GM21390 (cell line): ENCODE measurements at regions not wholly inside any gene's neighbourhood (a gene's known extent, or its start where the extent isn't known, plus 50 kb on each side); places are given as distances from the start of the nearest gene placed in this dataset.
"Not testable (repeated sequence)": the region's sequence is repeated elsewhere in the genome, so short reads cannot be mapped to it uniquely, and the experiment has no call there.

Experiments used
- ATAC-seq: cut with Tn5 transposase; IDR thresholded peaks from one replicate; pipeline ENCODE4 v1.9.1; 2021; ENCODE audit not compliant: unreplicated experiment

- ATAC-seq = no peak
These were observed 1744.4 kb upstream of the ADGRL3 start for GRCh38 chr4:59455751-59456150.

GRCh38 chr4:59457576-59457975 is 1742.5 kb upstream of the ADGRL3 start:
- ATAC-seq = no peak

GRCh38 chr4:59484944-59485343 is 1715.2 kb upstream of the ADGRL3 start:
- no peak for ATAC-seq

GRCh38 chr4:59500103-59500502 is 1700.0 kb upstream of the ADGRL3 start:
- no peak for ATAC-seq

- no peak for ATAC-seq
These were observed 1696.4 kb upstream of the ADGRL3 start for GRCh38 chr4:59503731-59504130.

GRCh38 chr4:59511809-59512208 is 1688.3 kb upstream of the ADGRL3 start:
- not testable (repeated sequence) for ATAC-seq

- ATAC-seq = no peak
These were observed 1683.1 kb upstream of the ADGRL3 start for GRCh38 chr4:59517007-59517406.

- ATAC-seq = no peak
These were observed 1681.9 kb upstream of the ADGRL3 start for GRCh38 chr4:59518005-59518823.

GRCh38 chr4:59525885-59526284 is 1674.2 kb upstream of the ADGRL3 start:
- ATAC-seq = no peak

- ATAC-seq = no peak
These were observed 1664.6 kb upstream of the ADGRL3 start for GRCh38 chr4:59535541-59535940.

- ATAC-seq = no peak
These were observed 1663.7 kb upstream of the ADGRL3 start for GRCh38 chr4:59536428-59536827.

- no peak for ATAC-seq
These were observed 1662.8 kb upstream of the ADGRL3 start for GRCh38 chr4:59537246-59537886.

- no peak for ATAC-seq
These were observed 1660.7 kb upstream of the ADGRL3 start for GRCh38 chr4:59539401-59539800.

- ATAC-seq = no peak
These were observed 1659.8 kb upstream of the ADGRL3 start for GRCh38 chr4:59540311-59540710.

- ATAC-seq = peak; percentile 86
These were observed 1646.9 kb upstream of the ADGRL3 start for GRCh38 chr4:59553063-59553720.

GRCh38 chr4:59553721-59554091 is 1646.4 kb upstream of the ADGRL3 start:
- ATAC-seq = peak; percentile 57

- not testable (repeated sequence) for ATAC-seq
These were observed 1643.9 kb upstream of the ADGRL3 start for GRCh38 chr4:59556191-59556590.

- ATAC-seq = not testable (repeated sequence)
These were observed 1639.9 kb upstream of the ADGRL3 start for GRCh38 chr4:59560141-59560648.

GRCh38 chr4:59565836-59566235 is 1634.3 kb upstream of the ADGRL3 start:
- no peak for ATAC-seq

GRCh38 chr4:59570860-59571476 is 1629.2 kb upstream of the ADGRL3 start:
- peak; percentile 80 for ATAC-seq

GRCh38 chr4:59571805-59572430 is 1628.2 kb upstream of the ADGRL3 start:
- ATAC-seq = no peak
